ENCODE measurements at regions not wholly inside any gene's neighbourhood (a gene's known extent, or its start where the extent isn't known, plus 50 kb on each side); places are given as distances from the start of the nearest gene placed in this dataset.
"Not testable (repeated sequence)": the region's sequence is repeated elsewhere in the genome, so short reads cannot be mapped to it uniquely, and the experiment has no call there.

DNA sequence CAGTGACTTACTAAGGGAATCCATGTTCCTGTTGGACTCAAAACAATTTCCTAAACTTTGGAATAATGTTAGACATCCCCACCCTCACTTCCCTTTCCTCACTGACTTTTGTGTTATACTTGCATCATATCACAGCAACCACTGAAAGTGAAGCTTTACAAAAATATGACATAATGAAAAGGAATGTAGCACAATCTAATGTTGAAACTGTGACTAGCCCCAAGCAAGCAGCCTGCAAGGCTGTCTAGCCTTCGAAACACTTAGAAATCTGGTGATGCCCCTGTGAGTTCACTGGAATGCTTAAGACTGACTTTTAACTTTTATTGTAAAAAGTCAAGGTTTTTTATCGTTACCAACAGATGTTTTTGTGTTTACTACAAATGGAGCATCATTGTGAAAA lies 203.7 kb upstream of the ZNF385D start:
- no peak for ATAC-seq

DNA sequence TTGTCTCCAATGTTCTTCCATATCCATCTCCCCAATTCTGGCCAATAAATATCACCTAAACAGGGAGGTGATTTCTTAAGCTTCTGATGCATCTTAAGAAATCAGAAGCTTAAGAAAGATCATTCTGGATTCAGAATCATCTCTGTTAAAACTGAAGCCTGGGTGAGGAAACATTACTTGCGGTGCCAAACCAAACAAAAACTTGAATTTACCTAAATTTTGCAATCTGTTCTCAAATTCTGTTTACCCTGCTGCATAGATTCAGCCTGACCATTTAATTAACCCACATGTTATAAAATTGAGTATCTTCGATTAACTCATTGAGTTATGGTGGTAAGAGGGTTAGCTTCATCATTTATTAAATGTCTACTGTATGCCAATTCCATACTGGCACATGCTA lies 204.4 kb upstream of the ZNF385D start:
- intact Hi-C loops (cut with DNase I): no loop called here
- ATAC-seq (no peak), DNase-seq (no peak)

More for the DNA sequence above, 203.7 kb upstream of the ZNF385D start:
- intact Hi-C loops (cut with DNase I): no loop called here
- no peak for DNase-seq

DNA sequence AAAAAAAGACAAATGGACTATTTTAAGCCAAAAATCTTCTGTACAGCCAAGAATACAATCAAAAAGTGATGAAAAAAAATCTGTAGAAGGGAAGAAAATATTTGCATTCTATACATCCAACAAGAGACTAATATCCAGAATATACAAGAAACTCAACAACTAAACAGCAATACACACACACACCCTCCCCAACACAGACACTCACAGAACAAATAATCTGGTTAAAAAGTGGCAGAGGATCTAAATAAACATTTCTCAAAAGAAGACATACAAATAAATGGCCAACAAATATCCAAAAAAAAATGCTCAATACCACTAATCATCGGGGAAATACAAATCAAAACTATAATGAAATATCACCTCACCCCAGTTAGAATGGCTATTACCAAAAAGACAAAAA lies 209.0 kb upstream of the ZNF385D start:
- ATAC-seq (no peak), DNase-seq (no peak)
- intact Hi-C loops (cut with DNase I): no loop called here

DNA sequence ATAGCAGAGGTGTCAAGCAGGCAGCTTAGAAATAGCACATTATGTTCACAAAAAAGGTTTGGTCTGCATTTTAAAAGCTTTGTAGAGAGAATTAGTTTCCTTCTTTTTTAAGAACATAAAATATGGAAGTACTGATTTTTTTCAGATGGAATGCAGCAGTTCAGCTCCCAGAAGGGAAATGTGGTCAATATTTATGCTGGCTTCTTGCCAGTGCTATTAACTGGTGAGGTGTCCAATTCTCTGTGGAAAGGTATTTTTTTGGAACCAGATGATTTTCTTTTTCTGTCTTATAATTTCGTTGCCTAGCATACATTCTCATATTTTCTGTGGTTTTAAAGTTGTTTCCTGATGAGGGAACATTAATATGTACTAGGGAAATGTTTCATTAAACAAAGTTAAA lies 211.4 kb upstream of the ZNF385D start:
- no peak for DNase-seq
- no peak for ATAC-seq
- intact Hi-C loops (cut with DNase I): no loop called here

DNA sequence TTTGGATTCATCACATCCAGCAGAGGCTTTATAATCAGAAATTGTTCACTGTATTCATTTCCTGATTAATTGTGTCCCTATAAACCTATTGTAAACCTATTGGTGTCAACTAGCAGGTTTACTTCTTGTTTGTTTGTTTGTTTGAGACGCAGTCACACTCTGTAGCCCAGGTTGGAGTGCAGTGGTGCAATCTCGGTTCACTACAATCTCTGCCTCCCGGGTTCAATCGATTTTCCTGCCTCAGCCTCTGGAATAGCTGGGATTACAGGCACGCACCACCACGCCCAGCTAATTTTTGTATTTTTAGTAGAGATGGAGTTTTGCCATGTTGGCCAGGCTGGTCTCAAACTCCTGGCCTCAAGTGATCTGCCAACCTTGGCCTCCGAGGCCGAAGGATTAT lies 215.4 kb upstream of the ZNF385D start:
- DNase-seq; intact Hi-C loops (cut with DNase I); ATAC-seq: not testable (repeated sequence)

DNA sequence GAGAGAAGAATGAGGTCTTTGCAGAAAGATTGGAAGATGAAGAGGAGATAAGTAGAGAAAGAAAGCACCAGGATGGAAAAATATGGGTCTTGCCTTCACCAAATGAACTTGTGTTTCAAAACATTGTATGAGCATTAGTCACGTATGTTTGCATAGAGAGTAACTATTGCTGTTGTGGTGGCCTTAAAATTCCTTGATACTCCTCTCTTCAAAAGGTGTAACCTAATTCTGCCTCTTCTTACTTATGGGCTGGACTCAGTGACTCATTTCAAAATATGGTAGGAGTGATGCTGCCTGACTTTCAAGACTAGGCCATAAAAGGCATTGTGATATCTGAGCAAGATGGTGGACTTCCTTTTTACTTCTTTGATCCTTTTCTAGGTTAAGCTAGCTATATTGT lies 228.7 kb upstream of the ZNF385D start:
- no peak for ATAC-seq
- intact Hi-C loops (cut with DNase I): no loop called here
- no peak for DNase-seq

DNA sequence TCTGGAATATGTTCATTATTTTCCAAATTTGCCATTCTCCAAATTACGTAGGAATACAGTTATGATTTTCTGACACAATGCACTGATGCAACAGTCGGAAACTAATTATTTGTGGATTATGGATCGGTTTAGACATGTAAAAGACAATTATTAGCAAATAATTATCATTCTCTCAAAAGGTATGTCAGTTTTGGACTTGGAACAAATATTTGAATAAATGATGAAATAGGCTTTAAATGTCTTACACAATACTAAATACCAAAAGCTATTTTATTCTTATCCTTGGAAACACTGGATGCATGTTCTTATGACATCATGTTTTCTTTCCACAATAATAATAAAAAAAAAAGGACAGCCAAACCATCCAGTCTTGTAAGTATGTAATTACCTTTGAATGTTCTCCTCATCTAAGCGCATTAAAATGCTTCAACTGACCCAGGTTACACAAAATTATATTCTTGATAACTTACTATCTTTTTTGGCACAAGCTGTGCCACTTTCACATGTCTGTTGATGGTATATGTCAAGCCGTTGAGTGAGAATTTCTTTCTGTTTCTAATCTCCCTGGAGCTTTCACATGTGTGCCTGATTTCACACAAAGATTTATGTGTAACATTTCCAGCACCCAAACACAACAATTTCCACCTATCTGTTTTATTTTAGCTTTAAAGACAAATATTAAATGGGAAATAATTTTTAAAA lies 238.5 kb upstream of the ZNF385D start:
- intact Hi-C loops (cut with DNase I): no loop called here
- ATAC-seq (no peak), DNase-seq (no peak)

DNA sequence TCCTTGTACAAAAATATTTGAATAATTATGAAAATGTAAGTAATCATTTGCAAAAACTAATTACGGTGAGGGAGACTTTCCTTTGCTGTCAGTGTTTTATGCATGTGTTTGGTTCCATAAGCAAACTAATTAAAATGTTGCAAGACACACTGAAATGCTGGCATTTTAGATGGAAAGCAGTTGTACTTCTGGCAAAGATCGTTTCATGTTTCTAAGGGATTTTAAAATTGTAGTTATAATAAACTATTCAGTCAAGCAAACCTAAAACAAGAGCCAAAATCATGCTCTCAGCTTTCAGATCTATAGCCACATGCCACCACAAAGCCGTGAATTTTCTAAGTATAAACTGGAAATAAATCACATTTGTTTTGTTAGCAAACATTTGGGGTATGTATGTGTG lies 240.1 kb upstream of the ZNF385D start:
- DNase-seq (no peak), ATAC-seq (no peak)
- intact Hi-C loops (cut with DNase I): no loop called here

DNA sequence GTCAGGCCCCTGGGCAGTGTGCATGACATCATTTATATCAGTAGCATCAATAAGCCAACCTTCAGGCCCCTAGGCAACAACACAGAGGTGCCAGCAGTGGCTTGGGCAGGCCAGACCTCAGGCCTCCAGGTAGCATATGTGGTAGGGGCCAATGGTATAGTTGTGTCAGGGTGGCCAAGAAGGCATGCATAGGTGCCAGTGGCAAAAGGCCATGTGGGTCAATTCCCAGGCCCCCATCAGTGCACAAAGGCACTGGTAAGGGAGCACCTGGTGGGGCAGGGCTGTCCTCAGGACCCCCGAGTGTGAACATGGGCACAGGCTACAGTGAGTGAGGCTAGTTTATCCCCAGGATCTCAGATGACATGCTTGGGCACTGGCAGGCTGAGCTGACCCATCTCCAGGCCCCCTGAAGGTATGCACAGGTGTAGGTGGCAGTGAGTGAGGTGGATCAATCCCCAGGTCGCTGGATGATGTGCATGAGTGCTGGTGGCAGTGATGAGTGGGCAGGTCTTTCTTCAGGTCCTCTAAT lies 244.1 kb upstream of the ZNF385D start:
- DNase-seq (no peak), ATAC-seq (no peak)
- intact Hi-C loops (cut with DNase I): no loop called here

DNA sequence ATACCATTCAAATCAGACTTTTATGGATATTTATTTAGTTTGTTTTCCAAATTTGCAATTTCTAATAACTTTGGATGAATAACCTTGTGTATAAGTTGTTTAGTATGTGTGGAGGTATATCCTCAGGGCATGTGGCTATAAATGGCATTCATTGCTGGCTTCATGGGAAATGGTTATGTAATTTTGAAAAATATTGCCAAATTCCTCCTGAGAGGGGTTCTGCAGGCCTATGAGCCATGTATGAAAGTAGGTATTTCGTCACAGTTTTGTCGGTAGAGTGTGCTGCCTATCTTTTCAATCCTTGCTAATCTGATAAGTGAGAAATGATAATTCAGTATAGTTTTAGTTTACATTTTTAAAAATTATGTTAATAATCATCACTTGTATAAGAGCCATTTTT lies 256.4 kb upstream of the ZNF385D start:
- no peak for ATAC-seq
- intact Hi-C loops (cut with DNase I): no loop called here
- no peak for DNase-seq

DNA sequence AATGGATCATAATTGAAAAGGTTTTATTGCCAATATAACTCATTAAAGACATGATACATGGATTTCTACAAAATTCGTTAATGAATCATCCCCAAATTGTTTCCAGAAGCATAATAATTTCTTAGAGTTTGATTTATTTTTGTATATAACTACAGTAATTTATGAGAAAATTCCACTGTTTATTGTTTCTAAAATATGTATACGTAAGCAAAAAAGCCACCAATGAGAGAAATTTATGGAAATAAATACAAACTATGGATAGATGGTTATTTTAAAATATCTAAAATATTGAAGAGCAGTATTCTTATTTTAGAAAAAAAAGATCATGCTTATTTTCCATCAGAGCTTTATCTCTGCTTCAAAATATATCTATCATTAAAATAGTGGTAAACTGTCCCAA lies 260.0 kb upstream of the ZNF385D start:
- DNase-seq (no peak), ATAC-seq (no peak)
- intact Hi-C loops (cut with DNase I): no loop called here

DNA sequence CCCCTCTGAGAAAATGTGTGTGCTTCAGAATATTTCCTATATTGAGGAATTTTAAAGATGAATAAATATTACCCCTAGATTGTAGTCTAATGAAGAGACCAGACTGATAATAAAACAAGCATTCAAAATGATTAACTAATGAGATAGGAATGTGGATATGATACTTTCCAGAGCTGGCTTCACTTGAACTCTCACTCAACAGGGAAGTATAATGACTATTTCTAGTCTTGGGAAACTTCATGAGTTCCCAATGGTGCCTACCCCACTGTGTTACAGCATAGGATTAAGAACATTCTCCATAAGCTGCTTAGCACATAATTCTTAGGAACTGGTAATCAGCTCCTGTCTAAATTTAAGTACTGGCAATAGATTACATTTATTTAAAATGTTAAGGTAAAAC lies 261.5 kb upstream of the ZNF385D start:
- DNase-seq: no peak
- intact Hi-C loops (cut with DNase I): no loop called here
- ATAC-seq: no peak

DNA sequence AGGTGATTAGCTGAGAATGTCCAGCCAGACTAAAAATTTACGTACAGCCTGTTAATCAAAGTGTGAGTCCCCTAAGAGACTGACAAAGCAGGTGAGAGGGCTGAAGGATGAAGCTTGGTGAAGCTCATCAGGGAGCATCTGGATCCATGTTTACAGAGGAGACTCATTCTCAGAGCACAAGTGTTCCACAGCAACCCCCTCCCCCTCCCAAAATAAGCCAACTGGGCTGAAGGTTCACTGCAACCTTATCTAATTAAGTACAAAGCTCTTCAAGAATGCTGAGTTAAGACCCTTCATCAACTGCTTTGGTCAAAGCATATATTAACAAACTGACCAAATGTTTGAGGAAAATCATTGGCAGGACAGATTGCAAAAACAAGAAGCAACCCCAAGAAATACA lies 262.6 kb upstream of the ZNF385D start:
- DNase-seq (no peak), ATAC-seq (no peak)
- intact Hi-C loops (cut with DNase I): no loop called here

DNA sequence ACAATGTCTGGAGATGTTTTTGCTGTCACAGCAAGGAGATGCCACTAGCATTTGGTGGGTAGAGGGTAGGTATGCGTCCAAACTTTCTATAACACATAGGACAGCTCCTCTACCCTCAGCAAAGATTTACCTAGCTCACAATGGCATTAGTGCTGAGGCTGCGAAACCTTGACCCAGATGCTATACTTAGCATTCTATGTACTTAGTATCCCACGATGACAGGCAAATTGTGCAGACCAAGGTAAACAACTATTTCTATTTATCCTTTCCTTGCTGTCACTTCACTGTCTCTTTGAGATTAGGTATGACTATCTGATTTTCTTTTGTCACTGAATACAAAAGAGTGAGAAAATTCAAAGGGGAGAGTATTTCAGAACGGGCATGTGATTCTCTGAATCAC lies 265.2 kb upstream of the ZNF385D start:
- intact Hi-C loops (cut with DNase I): no loop called here
- DNase-seq (no peak), ATAC-seq (no peak)

DNA sequence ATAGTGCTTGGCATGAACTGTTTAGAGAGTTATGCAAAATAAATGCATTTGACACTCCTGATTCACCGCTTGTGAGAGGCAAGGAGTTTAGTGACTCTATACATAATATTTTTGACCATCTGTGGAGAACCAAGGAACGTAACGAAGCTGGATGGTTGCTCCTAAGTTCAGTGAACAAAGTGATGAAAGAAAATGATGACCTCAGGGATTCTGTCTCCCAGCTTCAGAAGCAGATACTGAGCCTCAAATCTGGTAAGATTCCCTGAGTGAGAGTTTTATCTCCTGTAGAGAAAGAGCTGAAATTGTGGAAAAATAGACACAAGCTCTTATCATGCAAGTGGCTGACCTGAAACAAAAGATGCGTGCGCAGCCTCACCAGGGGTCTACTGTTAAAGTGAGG lies 273.6 kb upstream of the ZNF385D start:
- ATAC-seq; intact Hi-C loops (cut with DNase I); DNase-seq: not testable (repeated sequence)

DNA sequence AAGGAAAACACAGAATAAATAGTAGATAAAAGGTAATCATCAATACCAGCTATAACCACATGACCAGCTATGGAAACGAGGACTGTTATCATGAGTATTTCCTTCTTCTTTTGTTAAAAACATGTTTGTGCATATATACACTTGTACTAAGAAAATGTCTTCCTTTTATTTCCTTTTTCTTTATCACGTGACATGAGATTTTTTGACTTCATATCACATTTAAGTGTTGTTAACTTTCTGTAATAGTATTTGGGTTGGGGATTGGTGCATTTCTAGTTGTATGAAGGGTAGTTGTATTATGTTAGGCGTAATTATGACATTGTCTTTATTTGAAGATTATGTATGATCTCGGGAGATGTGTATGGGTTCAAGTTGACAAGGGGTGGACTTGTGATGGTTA lies 278.5 kb upstream of the ZNF385D start:
- no peak for ATAC-seq
- no peak for DNase-seq
- intact Hi-C loops (cut with DNase I): no loop called here

DNA sequence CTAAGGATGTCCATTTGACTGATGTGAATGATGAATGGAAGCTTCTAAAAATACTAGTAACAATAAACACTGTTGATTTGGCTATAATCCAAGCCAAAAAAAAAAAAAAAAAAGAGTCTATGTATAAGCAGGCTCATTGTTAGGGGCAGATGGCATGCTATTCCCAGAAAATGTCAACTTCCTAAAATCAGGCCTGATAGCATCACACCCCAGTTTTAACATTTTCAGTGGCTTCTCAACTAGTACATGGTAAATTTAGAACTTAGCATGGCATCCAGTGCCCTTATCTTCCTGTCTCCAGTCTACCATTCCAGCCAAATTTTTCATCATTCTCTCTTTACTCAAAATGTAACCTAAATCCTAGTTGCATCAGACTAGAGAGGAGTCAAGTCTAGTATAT lies 288.2 kb upstream of the ZNF385D start:
- intact Hi-C loops (cut with DNase I): no loop called here
- no peak for ATAC-seq
- no peak for DNase-seq

DNA sequence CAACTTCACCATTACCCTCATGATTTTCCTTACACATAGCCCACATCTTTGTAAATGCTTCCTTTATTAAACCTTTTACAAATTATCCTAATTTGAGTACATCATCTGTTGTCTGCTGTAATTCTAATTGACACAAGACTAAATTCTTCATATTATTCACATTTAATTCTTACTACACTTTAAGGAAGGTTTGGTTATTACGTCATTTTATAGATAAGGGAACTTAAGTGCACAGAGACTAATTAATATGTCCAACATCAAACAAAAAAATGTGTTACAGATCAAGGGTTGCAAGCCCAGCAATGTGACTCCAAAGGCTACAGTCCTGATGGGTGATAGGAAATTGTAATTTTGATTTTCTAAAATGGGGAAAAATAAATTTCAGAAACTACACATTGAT lies 289.1 kb upstream of the ZNF385D start:
- intact Hi-C loops (cut with DNase I): no loop called here
- DNase-seq (no peak), ATAC-seq (no peak)

DNA sequence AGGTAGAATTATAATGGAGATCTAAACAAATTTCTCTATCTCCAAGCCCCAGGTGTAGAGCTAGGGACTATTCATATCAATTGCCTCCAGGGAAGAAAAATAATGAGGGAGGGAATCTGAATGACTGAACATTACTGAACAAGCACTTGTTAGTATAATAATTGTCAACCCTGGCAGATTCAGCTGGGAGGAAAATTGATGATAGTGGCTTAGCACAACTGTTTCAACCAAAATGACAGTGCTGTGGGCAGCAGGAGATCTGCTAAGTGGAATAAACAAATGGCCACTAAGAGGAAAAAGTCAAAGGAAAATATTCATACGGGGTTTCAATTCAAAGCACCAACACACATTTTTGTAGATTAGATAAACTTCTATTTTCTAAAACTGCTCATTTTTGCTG lies 294.9 kb upstream of the ZNF385D start:
- no peak for ATAC-seq
- intact Hi-C loops (cut with DNase I): no loop called here
- no peak for DNase-seq

DNA sequence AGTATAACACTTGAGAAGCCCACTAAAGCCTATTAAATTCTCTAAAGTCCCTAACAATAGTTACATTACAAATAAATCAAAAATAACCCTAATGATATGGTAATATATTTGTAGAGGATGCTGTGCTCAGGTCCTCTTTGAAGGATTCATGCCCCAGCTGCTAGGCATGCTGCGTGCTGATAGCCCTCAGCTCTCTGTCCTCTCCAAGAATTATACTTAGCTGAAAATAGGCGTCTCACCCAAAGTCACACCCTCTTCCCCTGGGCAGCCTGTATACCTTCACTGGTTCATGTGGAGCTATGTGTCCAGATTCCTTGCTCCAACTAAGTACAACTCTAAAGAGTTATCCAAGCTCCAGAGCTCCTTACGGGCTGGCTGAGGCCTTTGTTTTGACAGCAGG lies 312.5 kb upstream of the ZNF385D start:
- intact Hi-C loops (cut with DNase I): no loop called here
- DNase-seq: no peak
- ATAC-seq: no peak

DNA sequence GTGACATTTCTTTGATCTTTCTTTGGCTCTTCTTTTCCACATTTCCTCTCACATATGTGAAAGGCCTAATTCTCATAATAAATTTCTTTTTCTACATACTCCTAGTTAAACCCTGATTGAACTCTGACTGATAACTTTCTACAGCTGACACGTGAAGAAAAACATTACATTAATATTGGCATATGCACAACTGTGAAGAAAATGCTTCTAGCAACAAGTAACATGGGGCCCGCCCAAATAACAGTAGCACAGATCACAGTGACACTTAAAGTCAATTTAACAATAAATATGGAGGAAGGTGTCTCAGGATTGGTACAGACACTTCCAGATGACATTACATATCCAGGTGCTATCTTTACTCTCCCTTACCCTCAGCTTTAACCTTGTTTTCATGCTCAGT lies 317.6 kb upstream of the ZNF385D start:
- intact Hi-C loops (cut with DNase I): no loop called here
- DNase-seq: no peak
- no peak for ATAC-seq

DNA sequence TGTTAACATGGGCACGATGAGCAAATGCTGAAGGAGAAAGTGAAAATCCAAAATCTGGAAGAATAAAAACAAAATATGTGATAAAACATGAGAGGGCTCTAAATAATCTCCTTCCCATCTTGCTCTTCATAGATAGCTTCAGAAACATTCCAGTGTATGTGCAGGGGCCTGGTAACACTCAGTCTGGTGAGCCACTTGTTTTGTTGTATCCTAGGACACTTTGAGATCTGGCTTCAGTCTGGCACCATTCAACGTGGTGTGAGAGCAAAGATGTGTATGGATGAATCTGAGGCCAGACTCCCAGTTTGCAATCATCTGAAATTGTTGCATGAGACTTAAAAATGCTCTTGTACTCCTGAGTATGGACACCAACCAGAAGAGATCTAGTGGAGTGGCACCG lies 337.2 kb upstream of the ZNF385D start:
- ATAC-seq (no peak), DNase-seq (no peak)
- intact Hi-C loops (cut with DNase I): no loop called here
